ENCODE measurements at regions not wholly inside any gene's neighbourhood (a gene's known extent, or its start where the extent isn't known, plus 50 kb on each side); places are given as distances from the start of the nearest gene placed in this dataset.
"Not testable (repeated sequence)": the region's sequence is repeated elsewhere in the genome, so short reads cannot be mapped to it uniquely, and the experiment has no call there.

GRCh38 chrX:96182366-96182765, 502.3 kb upstream of the DIAPH2 start:
- DNase-seq (ENCODE audit: low spot score) (no peak), ATAC-seq (peak; percentile 76)

GRCh38 chrX:96183391-96183790, 501.3 kb upstream of the DIAPH2 start:
- DNase-seq (ENCODE audit: low spot score) (no peak), ATAC-seq (no peak)

- DNase-seq (ENCODE audit: low spot score): no peak
- peak; percentile 63 for ATAC-seq
Measured at GRCh38 chrX:96183843-96184242, 500.8 kb upstream of the DIAPH2 start.

GRCh38 chrX:96204928-96205327, 479.7 kb upstream of the DIAPH2 start:
- peak; percentile 90 for ATAC-seq

DNA sequence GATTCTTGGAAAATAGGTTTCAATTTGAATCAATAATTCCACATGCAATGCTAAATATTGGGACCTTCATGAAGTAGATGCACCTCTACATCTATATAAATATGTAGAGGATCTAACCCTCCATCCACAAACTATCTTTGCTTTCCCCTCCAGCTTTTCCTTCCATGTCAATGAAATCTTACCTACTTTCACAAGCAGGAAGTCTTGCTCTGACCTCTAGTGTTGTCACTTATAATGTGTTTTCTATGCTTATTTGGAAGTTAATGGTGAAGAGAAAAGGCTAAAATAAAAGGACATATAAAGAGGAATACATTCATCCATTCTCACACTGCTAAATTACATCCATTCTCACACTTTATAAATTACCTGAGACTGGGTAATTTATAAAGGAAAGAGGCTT, 472.7 kb upstream of the DIAPH2 start:
- ATAC-seq (peak; percentile 33), DNase-seq (ENCODE audit: low spot score) (no peak)

More at GRCh38 chrX:96204928-96205327, 479.7 kb upstream of the DIAPH2 start:
- DNase-seq (ENCODE audit: low spot score): no peak

- not testable (repeated sequence) for DNase-seq (ENCODE audit: low spot score); ATAC-seq
Measured at GRCh38 chrX:96214681-96215080, 470.0 kb upstream of the DIAPH2 start.

DNA sequence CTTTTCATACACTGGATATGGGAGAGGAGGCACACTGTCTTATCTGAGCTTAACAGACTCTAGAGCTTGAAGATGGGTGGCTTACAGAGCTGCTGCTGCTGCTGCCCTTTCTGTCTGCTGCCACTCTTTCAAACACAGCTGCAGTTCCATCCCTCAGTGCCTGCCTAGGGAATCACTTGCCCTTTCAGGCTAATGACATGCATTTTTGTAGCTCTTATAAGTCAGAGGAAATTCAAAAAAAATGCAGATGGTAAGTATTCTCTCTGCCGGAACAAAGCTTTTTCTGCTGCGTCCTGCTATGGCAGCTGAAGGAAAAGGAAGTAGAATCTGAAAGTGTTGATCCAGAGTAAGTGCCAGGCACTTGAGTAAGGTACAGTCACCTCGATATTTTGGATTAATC, 460.4 kb upstream of the DIAPH2 start:
- ATAC-seq: no peak
- DNase-seq (ENCODE audit: low spot score): no peak

DNA sequence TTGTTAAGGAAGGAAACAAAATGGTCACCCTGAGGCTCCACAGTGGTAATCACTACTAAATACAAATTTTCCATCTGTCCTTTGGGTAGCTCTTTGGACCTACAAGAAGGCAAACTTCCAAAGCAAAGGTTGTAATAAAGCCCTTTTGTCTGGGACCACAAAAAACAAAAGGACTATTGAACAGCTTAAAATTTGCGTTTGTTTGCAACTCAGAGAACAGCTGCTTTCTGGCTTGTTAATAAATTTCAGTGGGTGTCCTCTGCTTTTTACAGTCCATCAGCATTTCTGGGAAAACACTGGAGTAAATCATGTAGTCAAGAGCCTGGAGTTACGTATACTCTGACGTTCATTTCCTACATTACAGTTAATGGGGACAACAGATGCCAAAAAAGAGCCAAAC, 439.7 kb upstream of the DIAPH2 start:
- DNase-seq (ENCODE audit: low spot score): no peak
- no peak for ATAC-seq

- no peak for ATAC-seq
- DNase-seq (ENCODE audit: low spot score): no peak
Measured at GRCh38 chrX:96246436-96246835, 438.2 kb upstream of the DIAPH2 start.
